HepG2 (cell line): ENCODE measurements at regions not wholly inside any gene's neighbourhood (a gene's known extent, or its start where the extent isn't known, plus 50 kb on each side); places are given as distances from the start of the nearest gene placed in this dataset.

Experiments
- ATAC-seq: fragments of 200-7000 bp; cut with Tn5 transposase; 3 replicates; pipeline ENCODE4 v1.9.1; 2020; ENCODE audit warnings: mild to moderate bottlenecking, moderate library complexity
- BruUV-seq: library from RNA; stranded (reverse); fragments of 400-500 nt; replicated peaks from 2 replicates; lab custom pipeline; 2021; lab: Mats Ljungman, UMichigan
- CTCF ChIA-PET: fragments of 300-600 bp; formaldehyde crosslinking; extraction: SDS; loops from one replicate; lab custom pipeline; 2021; ENCODE audit warnings: low total read pairs, inconsistent platforms, low intra/inter-chr PET ratio; lab: Yijun Ruan, JAX
- POLR2A ChIA-PET: fragments of 350-600 bp; sonication (Branson Sonifier 250); formaldehyde crosslinking; loops from one replicate; lab custom pipeline; 2020; ENCODE audit warnings: antibody characterized with exemption, inconsistent platforms; lab: Yijun Ruan, JAX
- DNase-seq: peaks from one replicate; pipeline ENCODE4 v3.0.0-alpha.2; 2015; ENCODE audit warnings: low spot score
- FAIRE-seq: peaks from 3 replicates; lab custom pipeline; 2011; peaks lifted over from hg19 to GRCh38; lab: Jason Lieb, UNC
- H2AFZ ChIP-seq: one replicate; pipeline ENCODE4 v1.6.1; 2011; ENCODE audit warnings: low read length, inconsistent platforms
- H3K27ac ChIP-seq: fragments of 300-600 bp; 3 replicates; pipeline ENCODE4 v1.8.0; 2011; ENCODE audit warnings: mixed run types, mild to moderate bottlenecking, mixed read lengths, low read length, inconsistent platforms; ENCODE audit not compliant: insufficient read depth; ENCODE audit errors: extremely low read length
- H3K27me3 ChIP-seq, 2 experiments: fragments of 200-600 bp in 1 of 2; 2 replicates in 1 of 2; 3 replicates in 1 of 2; pipeline versions ENCODE4 v1.6.0 to v1.8.0; 2011; ENCODE audit warnings: low read length in 2 of 2, mild to moderate bottlenecking in 2 of 2, moderate library complexity in 2 of 2, inconsistent platforms in 1 of 2; ENCODE audit not compliant: insufficient read depth in 2 of 2, control insufficient read depth in 1 of 2
- H3K36me3 ChIP-seq, 2 experiments: fragments of 200-600 bp in 1 of 2; replicated peaks in 1 of 2; 2 replicates in 1 of 2; 3 replicates in 1 of 2; pipeline versions ENCODE4 v1.5.1 to v1.8.0; 2011; ENCODE audit warnings: low read length in 2 of 2, inconsistent platforms in 1 of 2; ENCODE audit not compliant: insufficient read depth in 2 of 2, control insufficient read depth in 1 of 2
- H3K4me1 ChIP-seq: 2 replicates; pipeline ENCODE4 v1.5.1; 2012; ENCODE audit warnings: low read length, inconsistent platforms; ENCODE audit not compliant: insufficient read depth
- H3K4me2 ChIP-seq: 2 replicates; pipeline ENCODE4 v1.6.0; 2011; ENCODE audit warnings: low read depth, low read length, inconsistent platforms
- H3K4me3 ChIP-seq, 3 experiments: fragments of 200-600 bp in 1 of 3; sonication (generic), shearing (Covaris generic) in 1 of 3; replicated peaks in 1 of 3; 2 replicates each; pipeline ENCODE4 v1.5.1; 2011 to 2016; ENCODE audit warnings: low read length in 3 of 3, inconsistent platforms in 2 of 3, low read depth in 2 of 3, mild to moderate bottlenecking in 2 of 3, control low read depth in 1 of 3, mixed read lengths in 1 of 3; ENCODE audit not compliant: insufficient read depth in 1 of 3
- H3K79me2 ChIP-seq: one replicate; pipeline ENCODE4 v1.6.1; 2011; ENCODE audit warnings: low read length, inconsistent platforms; ENCODE audit not compliant: insufficient read depth
- H3K9ac ChIP-seq: 2 replicates; pipeline ENCODE4 v1.6.0; 2011; ENCODE audit warnings: mild to moderate bottlenecking, low read depth, low read length, inconsistent platforms; ENCODE audit not compliant: insufficient read depth
- H3K9me3 ChIP-seq: 2 replicates; pipeline ENCODE4 v1.5.1; 2012; ENCODE audit warnings: mild to moderate bottlenecking, low read length
- H4K20me1 ChIP-seq: 2 replicates; pipeline ENCODE4 v1.6.0; 2011; ENCODE audit warnings: inconsistent platforms, mild to moderate bottlenecking, low read length, moderate library complexity; ENCODE audit not compliant: insufficient read depth
- CENPT ChIP-seq: sonication (generic); formaldehyde crosslinking; IDR thresholded peaks from 2 replicates; pipeline ENCODE4 v1.8.0; 2022; ENCODE audit warnings: low read depth, mild to moderate bottlenecking, moderate library complexity, missing genetic modification reagents
- EHMT2 ChIP-seq: fragments of 200-600 bp; sonication (generic); IDR thresholded peaks from 2 replicates; pipeline ENCODE4 v1.7.0; 2017; ENCODE audit warnings: antibody characterized with exemption, low read depth, low read length, borderline replicate concordance
- FOXK1 ChIP-seq: sonication (generic); formaldehyde crosslinking; IDR thresholded peaks from 2 replicates; pipeline ENCODE4 v1.4.0; 2020; ENCODE audit warnings: low read depth, missing genetic modification reagents, borderline replicate concordance
- MIER2 ChIP-seq: IDR thresholded peaks from 2 replicates; pipeline ENCODE4 v1.6.1; 2016; ENCODE audit warnings: missing biosample characterization, missing genetic modification reagents
- NKX3-1 ChIP-seq: sonication (generic); formaldehyde crosslinking; IDR thresholded peaks from 2 replicates; pipeline ENCODE4 v1.5.0; 2020; ENCODE audit warnings: missing genetic modification reagents
- SALL1 ChIP-seq: sonication (generic); formaldehyde crosslinking; IDR thresholded peaks from 2 replicates; pipeline ENCODE4 v1.8.0; 2022; ENCODE audit warnings: mild to moderate bottlenecking, missing genetic modification reagents
- ZNF557 ChIP-seq: sonication (generic); formaldehyde crosslinking; IDR thresholded peaks from 2 replicates; pipeline ENCODE4 v1.4.0; 2020; ENCODE audit warnings: missing genetic modification reagents
- ZNF629 ChIP-seq: sonication (generic); formaldehyde crosslinking; conservative IDR thresholded peaks from 2 replicates; pipeline ENCODE4 v1.5.0; 2020; ENCODE audit warnings: missing genetic modification reagents
- ZNF766 ChIP-seq: sonication (generic); formaldehyde crosslinking; IDR thresholded peaks from 2 replicates; pipeline ENCODE4 v1.5.0; 2020; ENCODE audit warnings: missing genetic modification reagents, borderline replicate concordance
- WGBS: methylation state at CpG from one replicate; pipeline ENCODE4 v1.1.6; 2017; ENCODE audit warnings: low lambda C conversion rate; 5-methylcytosine and 5-hydroxymethylcytosine counted together
- in situ Hi-C: cut with HindIII; loops from 2 replicates; pipeline ENCODE4 v1.10.0; 2017; ENCODE audit warnings: low pct_unique_long_range_greater_than_20kb; ENCODE audit not compliant: extremely low pct_ligation_motif_present
- intact Hi-C: fragments of 100-400 bp; cut with micrococcal nuclease; formaldehyde crosslinking; loops from one replicate; pipeline ENCODE4 v1.10.0; 2022; ENCODE audit not compliant: unreplicated experiment
- TF ChIP-seq, protein P1 (sequence below): sonication (generic); formaldehyde crosslinking; IDR thresholded peaks from 2 replicates; pipeline ENCODE4 v1.8.1; 2022; ENCODE audit warnings: low read depth, mild to moderate bottlenecking, missing genetic modification reagents
- TF ChIP-seq, protein P2 (sequence below), 2 experiments: IDR thresholded peaks; 2 replicates each; pipeline ENCODE4 v1.6.1; 2011 to 2012; ENCODE audit warnings: low read length in 2 of 2, borderline replicate concordance in 1 of 2, low read depth in 1 of 2, mild to moderate bottlenecking in 1 of 2, moderate library complexity in 1 of 2

GRCh38 chr12:113604666-113605065 is 133.0 kb upstream of the LHX5 start:
- Histone ChIP-seq H2AFZ (no peak overlapping the region), H3K79me2 (no peaks in the 10 kb centered on the region), H3K27me3 (0 out of 5 replicates have a peak, but pooled peaks cover 0 to 2% of the 10 kb centered on the region in 2 experiments), H3K36me3 (no peaks in the 10 kb centered on the region), H3K27ac (no peak overlapping the region), H3K9ac (no peak overlapping the region), H3K4me3 (no peak overlapping the region)
- no peak for DNase-seq
- intact Hi-C loops: loop anchor here (5.0 kb wide), 1 partner anchor 213 kb away; no protein-coding TSS in a partner anchor
- CTCF ChIA-PET: no interaction called here
- TF ChIP-seq ZNF629 (CRISPR knock-in tag): peak; percentile 51
- TF ChIP-seq, protein P1, sequence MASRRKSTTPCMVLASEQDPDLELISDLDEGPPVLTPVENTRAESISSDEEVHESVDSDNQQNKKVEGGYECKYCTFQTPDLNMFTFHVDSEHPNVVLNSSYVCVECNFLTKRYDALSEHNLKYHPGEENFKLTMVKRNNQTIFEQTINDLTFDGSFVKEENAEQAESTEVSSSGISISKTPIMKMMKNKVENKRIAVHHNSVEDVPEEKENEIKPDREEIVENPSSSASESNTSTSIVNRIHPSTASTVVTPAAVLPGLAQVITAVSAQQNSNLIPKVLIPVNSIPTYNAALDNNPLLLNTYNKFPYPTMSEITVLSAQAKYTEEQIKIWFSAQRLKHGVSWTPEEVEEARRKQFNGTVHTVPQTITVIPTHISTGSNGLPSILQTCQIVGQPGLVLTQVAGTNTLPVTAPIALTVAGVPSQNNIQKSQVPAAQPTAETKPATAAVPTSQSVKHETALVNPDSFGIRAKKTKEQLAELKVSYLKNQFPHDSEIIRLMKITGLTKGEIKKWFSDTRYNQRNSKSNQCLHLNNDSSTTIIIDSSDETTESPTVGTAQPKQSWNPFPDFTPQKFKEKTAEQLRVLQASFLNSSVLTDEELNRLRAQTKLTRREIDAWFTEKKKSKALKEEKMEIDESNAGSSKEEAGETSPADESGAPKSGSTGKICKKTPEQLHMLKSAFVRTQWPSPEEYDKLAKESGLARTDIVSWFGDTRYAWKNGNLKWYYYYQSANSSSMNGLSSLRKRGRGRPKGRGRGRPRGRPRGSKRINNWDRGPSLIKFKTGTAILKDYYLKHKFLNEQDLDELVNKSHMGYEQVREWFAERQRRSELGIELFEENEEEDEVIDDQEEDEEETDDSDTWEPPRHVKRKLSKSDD (CRISPR knock-in tag): no peak
- TF ChIP-seq, all 625 proteins: peak for 1
- POLR2A ChIA-PET: no interaction called here
- FAIRE-seq: no peak
- no TSS peak for BruUV-seq
- no peak overlapping the region for H3K4me2 ChIP-seq
- 0 out of 2 replicates have a peak, but pooled peaks cover 2% of the 10 kb centered on the region for H4K20me1 ChIP-seq
- H3K9me3 ChIP-seq: no peaks in the 10 kb centered on the region
- H3K4me1 ChIP-seq: no peaks in the 10 kb centered on the region
- no peak for ATAC-seq
- in situ Hi-C loops: no loop called here

DNA sequence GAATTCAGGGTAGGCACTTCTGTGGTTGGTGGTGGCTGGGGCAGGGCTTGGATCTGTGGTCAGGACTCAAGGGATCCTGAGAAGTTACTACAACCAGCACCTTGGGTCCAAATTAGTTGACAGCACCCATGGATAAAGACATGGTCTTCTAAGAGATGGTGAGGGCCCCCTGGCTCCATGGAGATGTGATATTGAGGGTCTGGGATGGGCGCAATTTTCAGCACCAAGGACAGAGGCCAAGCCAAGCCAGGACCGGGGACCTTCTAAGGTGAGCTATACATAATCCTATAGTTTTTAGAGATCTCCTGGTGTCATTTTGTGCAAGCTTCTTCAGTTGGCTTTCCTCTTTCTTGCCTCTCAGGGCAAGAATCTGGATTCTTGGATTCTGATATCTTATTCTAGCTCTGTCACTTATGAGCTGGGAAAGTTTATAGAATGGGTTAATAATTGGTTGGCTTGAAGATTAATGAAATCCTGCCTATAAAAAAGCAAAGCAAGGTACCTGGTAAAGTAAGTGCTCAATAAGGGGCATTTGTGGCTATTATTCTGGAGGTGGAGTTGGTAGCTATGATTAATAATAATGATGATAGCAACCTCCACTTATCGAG is 130.1 kb upstream of the LHX5 start:
- no peak overlapping the region for H3K4me2 ChIP-seq
- H3K27ac ChIP-seq: no peak overlapping the region
- ChIA-PET CTCF (no interaction called here), POLR2A (no interaction called here)
- no TSS peak for BruUV-seq
- intact Hi-C loops: no loop called here
- no peaks in the 10 kb centered on the region for H3K9me3 ChIP-seq
- no peak for ATAC-seq
- no peak overlapping the region for H3K9ac ChIP-seq
- H3K4me3 ChIP-seq: no peak overlapping the region
- FAIRE-seq: no peak
- no peak overlapping the region for H2AFZ ChIP-seq
- WGBS: 17% methylated on average over 3 of the region's 3 CpGs
- H3K4me1 ChIP-seq: no peaks in the 10 kb centered on the region
- in situ Hi-C loops: no loop called here
- H3K79me2 ChIP-seq: no peaks in the 10 kb centered on the region
- no peaks in the 10 kb centered on the region for H3K36me3 ChIP-seq
- H3K27me3 ChIP-seq: no peaks in the 10 kb centered on the region
- H4K20me1 ChIP-seq: 0 out of 2 replicates have a peak, but pooled peaks cover 5% of the 10 kb centered on the region
- no peak for DNase-seq
- TF ChIP-seq FOXK1 (CRISPR knock-in tag) (0 out of 2 replicates have a peak, but pooled peaks have one; percentile 14), CENPT (CRISPR knock-in tag) (no peak), NKX3-1 (0 out of 2 replicates have a peak, but pooled peaks have one; percentile 35), ZNF557 (CRISPR knock-in tag) (no peak), SALL1 (CRISPR knock-in tag) (peak; percentile 29; the same call in 1 of the 2 replicates), MIER2 (CRISPR knock-in tag) (peak; percentile 93), ZNF766 (CRISPR knock-in tag) (0 out of 2 replicates have a peak, but pooled peaks have one; percentile 37), EHMT2 (peak; percentile 93; the same call in 1 of the 2 replicates)
- TF ChIP-seq, protein P2, sequence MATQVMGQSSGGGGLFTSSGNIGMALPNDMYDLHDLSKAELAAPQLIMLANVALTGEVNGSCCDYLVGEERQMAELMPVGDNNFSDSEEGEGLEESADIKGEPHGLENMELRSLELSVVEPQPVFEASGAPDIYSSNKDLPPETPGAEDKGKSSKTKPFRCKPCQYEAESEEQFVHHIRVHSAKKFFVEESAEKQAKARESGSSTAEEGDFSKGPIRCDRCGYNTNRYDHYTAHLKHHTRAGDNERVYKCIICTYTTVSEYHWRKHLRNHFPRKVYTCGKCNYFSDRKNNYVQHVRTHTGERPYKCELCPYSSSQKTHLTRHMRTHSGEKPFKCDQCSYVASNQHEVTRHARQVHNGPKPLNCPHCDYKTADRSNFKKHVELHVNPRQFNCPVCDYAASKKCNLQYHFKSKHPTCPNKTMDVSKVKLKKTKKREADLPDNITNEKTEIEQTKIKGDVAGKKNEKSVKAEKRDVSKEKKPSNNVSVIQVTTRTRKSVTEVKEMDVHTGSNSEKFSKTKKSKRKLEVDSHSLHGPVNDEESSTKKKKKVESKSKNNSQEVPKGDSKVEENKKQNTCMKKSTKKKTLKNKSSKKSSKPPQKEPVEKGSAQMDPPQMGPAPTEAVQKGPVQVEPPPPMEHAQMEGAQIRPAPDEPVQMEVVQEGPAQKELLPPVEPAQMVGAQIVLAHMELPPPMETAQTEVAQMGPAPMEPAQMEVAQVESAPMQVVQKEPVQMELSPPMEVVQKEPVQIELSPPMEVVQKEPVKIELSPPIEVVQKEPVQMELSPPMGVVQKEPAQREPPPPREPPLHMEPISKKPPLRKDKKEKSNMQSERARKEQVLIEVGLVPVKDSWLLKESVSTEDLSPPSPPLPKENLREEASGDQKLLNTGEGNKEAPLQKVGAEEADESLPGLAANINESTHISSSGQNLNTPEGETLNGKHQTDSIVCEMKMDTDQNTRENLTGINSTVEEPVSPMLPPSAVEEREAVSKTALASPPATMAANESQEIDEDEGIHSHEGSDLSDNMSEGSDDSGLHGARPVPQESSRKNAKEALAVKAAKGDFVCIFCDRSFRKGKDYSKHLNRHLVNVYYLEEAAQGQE (IDR thresholded peaks at IDR 0.05; ENCODE audit: borderline replicate concordance in 1 of 2, low read depth in 1 of 2, low read length in 2 of 2): peak; percentile 62 to 94
